Keratinocyte (primary cell): ENCODE measurements at regions not wholly inside any gene's neighbourhood (a gene's known extent, or its start where the extent isn't known, plus 50 kb on each side); places are given as distances from the start of the nearest gene placed in this dataset.

Source experiments
- EZH2 ChIP-seq: IDR thresholded peaks from one replicate; pipeline ENCODE4 v1.6.1; 2012; ENCODE audit warnings: inconsistent platforms, mild to moderate bottlenecking, low read length, moderate library complexity
- TF ChIP-seq, protein P1 (sequence below), 3 experiments: IDR thresholded peaks in 1 of 3; conservative IDR thresholded peaks in 1 of 3; optimal IDR thresholded peaks in 1 of 3; 2 replicates in 2 of 3; 3 replicates in 1 of 3; pipeline versions ENCODE3 to v1.5.1; 2011; ENCODE audit warnings: low read length in 3 of 3, mild to moderate bottlenecking in 3 of 3, moderate library complexity in 2 of 3, control low read depth in 1 of 3, inconsistent platforms in 1 of 3; ENCODE audit not compliant: insufficient read depth in 2 of 3; ENCODE audit errors: extremely low read depth in 1 of 3

GRCh38 chrX:66766318-66766717 is 127.4 kb upstream of the EDA2R start:
- TF ChIP-seq, protein P1, sequence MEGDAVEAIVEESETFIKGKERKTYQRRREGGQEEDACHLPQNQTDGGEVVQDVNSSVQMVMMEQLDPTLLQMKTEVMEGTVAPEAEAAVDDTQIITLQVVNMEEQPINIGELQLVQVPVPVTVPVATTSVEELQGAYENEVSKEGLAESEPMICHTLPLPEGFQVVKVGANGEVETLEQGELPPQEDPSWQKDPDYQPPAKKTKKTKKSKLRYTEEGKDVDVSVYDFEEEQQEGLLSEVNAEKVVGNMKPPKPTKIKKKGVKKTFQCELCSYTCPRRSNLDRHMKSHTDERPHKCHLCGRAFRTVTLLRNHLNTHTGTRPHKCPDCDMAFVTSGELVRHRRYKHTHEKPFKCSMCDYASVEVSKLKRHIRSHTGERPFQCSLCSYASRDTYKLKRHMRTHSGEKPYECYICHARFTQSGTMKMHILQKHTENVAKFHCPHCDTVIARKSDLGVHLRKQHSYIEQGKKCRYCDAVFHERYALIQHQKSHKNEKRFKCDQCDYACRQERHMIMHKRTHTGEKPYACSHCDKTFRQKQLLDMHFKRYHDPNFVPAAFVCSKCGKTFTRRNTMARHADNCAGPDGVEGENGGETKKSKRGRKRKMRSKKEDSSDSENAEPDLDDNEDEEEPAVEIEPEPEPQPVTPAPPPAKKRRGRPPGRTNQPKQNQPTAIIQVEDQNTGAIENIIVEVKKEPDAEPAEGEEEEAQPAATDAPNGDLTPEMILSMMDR (optimal IDR thresholded peaks at IDR 0.05 in 1 of 3, IDR thresholded peaks at IDR 0.05 in 1 of 3, conservative IDR thresholded peaks at IDR 0.05 in 1 of 3; ENCODE audit: extremely low read depth in 1 of 3, insufficient read depth in 2 of 3, low read length in 3 of 3), result no peak
- no peak for TF ChIP-seq EZH2
